Kidney (tissue), 13 donors: ENCODE measurements at regions not wholly inside any gene's neighbourhood (a gene's known extent, or its start where the extent isn't known, plus 50 kb on each side); places are given as distances from the start of the nearest gene placed in this dataset.

Experiments
- DNase-seq, 5 donors: peaks; one replicate each; pipeline ENCODE4 v3.0.0-alpha.2; 2013 to 2020
- FAIRE-seq: peaks from 2 replicates; lab custom pipeline; 2012; peaks lifted over from hg19 to GRCh38; lab: Jason Lieb, UNC
- H3K27ac ChIP-seq, 2 donors: one replicate each; pipeline ENCODE4 v1.7.0; 2013; ENCODE audit warnings: low read depth in 2 of 2, low read length in 2 of 2, inconsistent platforms in 1 of 2
- H3K27me3 ChIP-seq: one replicate; pipeline ENCODE4 v1.7.1; 2013; ENCODE audit warnings: low read length, inconsistent platforms; ENCODE audit not compliant: control insufficient read depth, insufficient read depth
- H3K36me3 ChIP-seq, 3 donors: one replicate each; pipeline versions ENCODE4 v1.7.0 to v1.7.1; 2013; ENCODE audit warnings: low read length in 3 of 3, control low read depth in 1 of 3, inconsistent platforms in 1 of 3; ENCODE audit not compliant: insufficient read depth in 3 of 3, control insufficient read depth in 2 of 3
- H3K4me1 ChIP-seq, 3 donors: one replicate each; pipeline versions ENCODE4 v1.7.0 to v1.7.1; 2013; ENCODE audit warnings: low read length in 3 of 3, inconsistent platforms in 1 of 3, low read depth in 1 of 3; ENCODE audit not compliant: control insufficient read depth in 2 of 3, insufficient read depth in 2 of 3
- H3K4me3 ChIP-seq, 3 donors: one replicate each; pipeline versions ENCODE4 v1.7.0 to v1.8.1; 2013; ENCODE audit warnings: low read length in 3 of 3, control low read depth in 1 of 3, inconsistent platforms in 1 of 3
- H3K9ac ChIP-seq, 3 donors: one replicate each; pipeline versions ENCODE4 v1.7.0 to v1.7.1; 2013; ENCODE audit warnings: low read length in 3 of 3, control low read depth in 1 of 3, inconsistent platforms in 1 of 3
- H3K9me3 ChIP-seq, 3 donors: one replicate each; pipeline versions ENCODE4 v1.7.0 to v1.7.1; 2013; ENCODE audit warnings: low read length in 3 of 3, control low read depth in 1 of 3, inconsistent platforms in 1 of 3; ENCODE audit not compliant: control insufficient read depth in 2 of 3, insufficient read depth in 1 of 3
- CTCF ChIP-seq: IDR thresholded peaks from 3 replicates; pipeline ENCODE4 v1.5.1; 2012; ENCODE audit warnings: mild to moderate bottlenecking, moderate library complexity, borderline replicate concordance; ENCODE audit not compliant: insufficient read depth; ENCODE audit errors: extremely low read depth
- intact Hi-C: fragments of 100-400 bp; cut with DNase I; formaldehyde crosslinking; loops from one replicate; pipeline ENCODE4 v1.11.1; 2022
- donor health status: control.
- donor health status: control.
- donor health status: control.
- donor health status: control.
- donor health status: control.
- donor health status: DM: yes; HTN: yes; CAD: no.
- donor health status: Normal renal cell carcinoma (clear cell type).

- no peaks in the 10 kb centered on the region for H3K4me1 ChIP-seq
- H3K9me3 ChIP-seq = no peaks in the 10 kb centered on the region
- H3K27ac ChIP-seq = no peak overlapping the region
- TF ChIP-seq CTCF = no peak
- DNase-seq = no peak
- H3K9ac ChIP-seq = no peak overlapping the region
- no peak for FAIRE-seq
- H3K4me3 ChIP-seq = no peak overlapping the region
- H3K36me3 ChIP-seq = no peaks in the 10 kb centered on the region
- intact Hi-C loops = no loop called here
- H3K27me3 ChIP-seq = no peaks in the 10 kb centered on the region
These were observed 398.3 kb downstream of the RFC3 start for GRCh38 chr13:34216256-34216655.

GRCh38 chr13:34217343-34218025 is 399.5 kb downstream of the RFC3 start:
- Histone ChIP-seq H3K4me1 (no peaks in the 10 kb centered on the region), H3K27me3 (no peaks in the 10 kb centered on the region), H3K9ac (no peak overlapping the region), H3K27ac (no peak overlapping the region), H3K9me3 (no peaks in the 10 kb centered on the region), H3K4me3 (no peak overlapping the region), H3K36me3 (no peaks in the 10 kb centered on the region)
- no peak for DNase-seq
- no peak for TF ChIP-seq CTCF
- FAIRE-seq = no peak
- intact Hi-C loops = no loop called here

- H3K27me3 ChIP-seq = no peaks in the 10 kb centered on the region
- no peaks in the 10 kb centered on the region for H3K9me3 ChIP-seq
- H3K36me3 ChIP-seq = no peaks in the 10 kb centered on the region
- H3K27ac ChIP-seq = no peak overlapping the region
- no peaks in the 10 kb centered on the region for H3K4me1 ChIP-seq
- intact Hi-C loops = no loop called here
- DNase-seq (no peak), FAIRE-seq (no peak)
- no peak overlapping the region for H3K4me3 ChIP-seq
- no peak for TF ChIP-seq CTCF
- no peak overlapping the region for H3K9ac ChIP-seq
These were observed 406.0 kb downstream of the RFC3 start for GRCh38 chr13:34223984-34224383.

- Histone ChIP-seq H3K4me3 (no peak overlapping the region), H3K27ac (no peak overlapping the region), H3K4me1 (no peaks in the 10 kb centered on the region), H3K9ac (no peak overlapping the region), H3K36me3 (no peaks in the 10 kb centered on the region), H3K27me3 (no peaks in the 10 kb centered on the region), H3K9me3 (no peaks in the 10 kb centered on the region)
- DNase-seq = peak in 1 of 5 donors; percentile 46
- FAIRE-seq = no peak
- intact Hi-C loops = no loop called here
- no peak for TF ChIP-seq CTCF
These were observed 406.9 kb downstream of the RFC3 start for GRCh38 chr13:34224877-34225276.
